Natural killer cell (primary cell): ENCODE measurements at regions not wholly inside any gene's neighbourhood (a gene's known extent, or its start where the extent isn't known, plus 50 kb on each side); places are given as distances from the start of the nearest gene placed in this dataset.

ENCODE experiments used
- ATAC-seq, 3 donors: fragments of 150-1000 bp in 2 of 3; fragments of 200-7000 bp in 1 of 3; cut with Tn5 transposase; 1 replicate in 1 of 3; 2 replicates in 2 of 3; pipeline ENCODE4 v1.10.0; 2021; ENCODE audit warnings: mild to moderate bottlenecking in 2 of 3, moderate library complexity in 2 of 3
- DNase-seq, 2 donors: peaks; one replicate each; pipeline versions ENCODE4 v3.0.0 to v3.0.0-alpha.2; 2013 to 2021; ENCODE audit warnings: mixed read lengths in 1 of 2
- H3K27ac ChIP-seq: one replicate; pipeline ENCODE4 v1.5.1; 2013; ENCODE audit warnings: mild to moderate bottlenecking, low read length
- H3K27me3 ChIP-seq: one replicate; pipeline ENCODE4 v1.6.1; 2013; ENCODE audit warnings: low read length; ENCODE audit not compliant: control insufficient read depth, insufficient read depth
- H3K36me3 ChIP-seq: one replicate; pipeline ENCODE4 v1.6.1; 2013; ENCODE audit warnings: low read length; ENCODE audit not compliant: control insufficient read depth, insufficient read depth
- H3K4me1 ChIP-seq: one replicate; pipeline ENCODE4 v1.6.1; 2013; ENCODE audit warnings: low read length; ENCODE audit not compliant: control insufficient read depth, insufficient read depth
- H3K4me3 ChIP-seq: one replicate; pipeline ENCODE4 v1.5.1; 2013; ENCODE audit warnings: low read length
- H3K9me3 ChIP-seq: one replicate; pipeline ENCODE4 v1.6.1; 2013; ENCODE audit warnings: low read length; ENCODE audit not compliant: control insufficient read depth, insufficient read depth
- H3K27ac Mint-ChIP-seq, 2 donors: one replicate each; pipeline ENCODE4 v1.8.0; 2022; ENCODE audit warnings: mild to moderate bottlenecking in 2 of 2, mixed read lengths in 2 of 2, moderate library complexity in 1 of 2
- H3K27me3 Mint-ChIP-seq, 2 donors: one replicate each; pipeline ENCODE4 v1.8.0; 2022; ENCODE audit warnings: low read depth in 2 of 2, mixed read lengths in 2 of 2
- H3K36me3 Mint-ChIP-seq: one replicate; pipeline ENCODE4 v1.8.0; 2022; ENCODE audit warnings: mixed read lengths
- H3K4me1 Mint-ChIP-seq, 2 donors: one replicate each; pipeline ENCODE4 v1.8.0; 2022; ENCODE audit warnings: mixed read lengths in 2 of 2
- H3K4me3 Mint-ChIP-seq: one replicate; pipeline ENCODE4 v1.8.0; 2022; ENCODE audit warnings: mild to moderate bottlenecking, moderate library complexity, mixed read lengths
- H3K9me3 Mint-ChIP-seq, 2 donors: one replicate each; pipeline ENCODE4 v1.8.0; 2022; ENCODE audit warnings: mixed read lengths in 2 of 2
- CTCF ChIP-seq: fragments of 200-600 bp; IDR thresholded peaks from one replicate; pipeline ENCODE4 v1.8.0; 2022; ENCODE audit warnings: antibody characterized with exemption
- WGBS: methylation state at CpG from one replicate; pipeline ENCODE4 v1.1.7; 2013; ENCODE audit warnings: missing lambda C conversion rate; ENCODE audit not compliant: insufficient coverage; 5-methylcytosine and 5-hydroxymethylcytosine counted together
- intact Hi-C: fragments of 100-400 bp; cut with micrococcal nuclease; formaldehyde crosslinking; loops from one replicate; pipeline ENCODE4 v1.14.2; 2022

- Histone ChIP-seq H3K27ac (no peak overlapping the region), H3K9me3 (no peaks in the 10 kb centered on the region), H3K27me3 (no peaks in the 10 kb centered on the region), H3K36me3 (no peaks in the 10 kb centered on the region), H3K4me3 (no peak overlapping the region), H3K4me1 (no peaks in the 10 kb centered on the region)
- Mint-ChIP-seq H3K36me3 (no peaks in the 10 kb centered on the region), H3K4me3 (no peak overlapping the region), H3K9me3 (peaks cover 0 to 6% of the 10 kb centered on the region in 2 donors), H3K27ac (no peak overlapping the region), H3K27me3 (peaks cover 0 to 3% of the 10 kb centered on the region in 2 donors), H3K4me1 (no peaks in the 10 kb centered on the region)
- TF ChIP-seq CTCF: no peak
- ATAC-seq (no peak), DNase-seq (no peak)
- WGBS: 90% methylated on average over 5 of the region's 5 CpGs
- intact Hi-C loops: no loop called here
Observed at GRCh38 chr7:10799475-10799874, 174.2 kb upstream of the PHF14 start.

- ATAC-seq (no peak), DNase-seq (no peak)
- no peak for TF ChIP-seq CTCF
- no peak overlapping the region for H3K4me3 Mint-ChIP-seq
- H3K36me3 ChIP-seq: no peaks in the 10 kb centered on the region
- no peak overlapping the region for H3K27ac Mint-ChIP-seq
- 83% methylated on average over 4 of the region's 4 CpGs for WGBS
- peaks cover 0 to 2% of the 10 kb centered on the region in 2 donors for H3K9me3 Mint-ChIP-seq
- H3K36me3 Mint-ChIP-seq: no peaks in the 10 kb centered on the region
- H3K4me3 ChIP-seq: no peak overlapping the region
- no peaks in the 10 kb centered on the region for H3K4me1 Mint-ChIP-seq
- H3K27me3 Mint-ChIP-seq: peaks cover 0 to 3% of the 10 kb centered on the region in 2 donors
- intact Hi-C loops: no loop called here
- H3K27ac ChIP-seq: no peak overlapping the region
- H3K27me3 ChIP-seq: no peaks in the 10 kb centered on the region
- no peaks in the 10 kb centered on the region for H3K4me1 ChIP-seq
- H3K9me3 ChIP-seq: no peaks in the 10 kb centered on the region
Observed at GRCh38 chr7:10802011-10802410, 171.7 kb upstream of the PHF14 start.

- DNase-seq: no peak
- H3K27me3 Mint-ChIP-seq: peaks cover 0 to 3% of the 10 kb centered on the region in 2 donors
- H3K9me3 ChIP-seq: no peaks in the 10 kb centered on the region
- no peak for ATAC-seq
- H3K4me3 ChIP-seq: no peak overlapping the region
- no peaks in the 10 kb centered on the region for H3K4me1 Mint-ChIP-seq
- no peak overlapping the region for H3K4me3 Mint-ChIP-seq
- no peaks in the 10 kb centered on the region for H3K27me3 ChIP-seq
- H3K36me3 ChIP-seq: no peaks in the 10 kb centered on the region
- TF ChIP-seq CTCF: no peak
- intact Hi-C loops: no loop called here
- no peak overlapping the region for H3K27ac Mint-ChIP-seq
- H3K4me1 ChIP-seq: no peaks in the 10 kb centered on the region
- no peak overlapping the region for H3K27ac ChIP-seq
- 97% methylated on average over 2 of the region's 2 CpGs for WGBS
- no peaks in the 10 kb centered on the region for H3K36me3 Mint-ChIP-seq
- peaks cover 0 to 2% of the 10 kb centered on the region in 2 donors for H3K9me3 Mint-ChIP-seq
Observed at GRCh38 chr7:10802526-10802925, 171.1 kb upstream of the PHF14 start.

GRCh38 chr7:10803720-10804119, 170.0 kb upstream of the PHF14 start:
- Mint-ChIP-seq H3K9me3 (peaks cover 0 to 2% of the 10 kb centered on the region in 2 donors), H3K4me3 (no peak overlapping the region), H3K27me3 (no peaks in the 10 kb centered on the region), H3K27ac (no peak overlapping the region), H3K4me1 (no peaks in the 10 kb centered on the region), H3K36me3 (no peaks in the 10 kb centered on the region)
- 59% methylated on average over 3 of the region's 4 CpGs for WGBS
- DNase-seq (no peak), ATAC-seq (no peak)
- H3K27ac ChIP-seq: no peak overlapping the region
- TF ChIP-seq CTCF: no peak
- no peaks in the 10 kb centered on the region for H3K4me1 ChIP-seq
- intact Hi-C loops: no loop called here
- H3K9me3 ChIP-seq: no peaks in the 10 kb centered on the region
- H3K4me3 ChIP-seq: no peak overlapping the region
- H3K27me3 ChIP-seq: no peaks in the 10 kb centered on the region
- H3K36me3 ChIP-seq: no peaks in the 10 kb centered on the region
